Fibroblast of lung (primary cell): ENCODE measurements at regions not wholly inside any gene's neighbourhood (a gene's known extent, or its start where the extent isn't known, plus 50 kb on each side); places are given as distances from the start of the nearest gene placed in this dataset.
A peak's percentile ranks its signal among the peaks of the same experiment; 100 is the strongest.

Source experiments
- DNase-seq, 2 donors: peaks; one replicate each; pipeline versions ENCODE4 v3.0.0 to v3.0.0-alpha.2; 2010; ENCODE audit warnings: low read depth in 2 of 2
- H2AFZ ChIP-seq: 2 replicates; pipeline ENCODE4 v1.5.1; 2012; ENCODE audit warnings: low read length, control low read depth, inconsistent platforms
- H3K27ac ChIP-seq: 2 replicates; pipeline ENCODE4 v1.5.1; 2011; ENCODE audit warnings: low read length, control low read depth; ENCODE audit not compliant: insufficient read depth
- H3K27me3 ChIP-seq: 2 replicates; pipeline ENCODE4 v1.5.1; 2011; ENCODE audit warnings: mild to moderate bottlenecking, low read length; ENCODE audit not compliant: control insufficient read depth, insufficient read depth
- H3K36me3 ChIP-seq: 2 replicates; pipeline ENCODE4 v1.5.1; 2011; ENCODE audit warnings: low read length; ENCODE audit not compliant: control insufficient read depth, insufficient read depth
- H3K4me1 ChIP-seq: 2 replicates; pipeline ENCODE4 v1.5.1; 2011; ENCODE audit warnings: low read length; ENCODE audit not compliant: control insufficient read depth, insufficient read depth; ENCODE audit errors: extremely low read depth
- H3K4me2 ChIP-seq: 2 replicates; pipeline ENCODE4 v1.5.1; 2011; ENCODE audit warnings: low read length, control low read depth; ENCODE audit not compliant: insufficient read depth; ENCODE audit errors: extremely low read depth
- H3K4me3 ChIP-seq, 4 experiments: fragments of 200-600 bp in 1 of 4; sonication (generic) in 1 of 4; replicated peaks in 1 of 4; 2 replicates each; pipeline ENCODE4 v1.5.1; 2011 to 2016; ENCODE audit warnings: low read length in 4 of 4, low read depth in 3 of 4, mild to moderate bottlenecking in 3 of 4, control low read depth in 2 of 4, inconsistent platforms in 1 of 4, mixed read lengths in 1 of 4; ENCODE audit not compliant: insufficient read depth in 1 of 4; ENCODE audit errors: control extremely low read depth in 1 of 4
- H3K79me2 ChIP-seq: 2 replicates; pipeline ENCODE4 v1.5.1; 2012; ENCODE audit warnings: mild to moderate bottlenecking, low read length, inconsistent platforms; ENCODE audit not compliant: control insufficient read depth, insufficient read depth
- H3K9ac ChIP-seq: 2 replicates; pipeline ENCODE4 v1.5.1; 2011; ENCODE audit warnings: mild to moderate bottlenecking, low read length, control low read depth; ENCODE audit not compliant: insufficient read depth
- H3K9me3 ChIP-seq: 2 replicates; pipeline ENCODE4 v1.5.1; 2012; ENCODE audit warnings: low read depth, low read length; ENCODE audit not compliant: control insufficient read depth, insufficient read depth
- H4K20me1 ChIP-seq: 2 replicates; pipeline ENCODE4 v1.5.1; 2011; ENCODE audit warnings: low read length; ENCODE audit not compliant: control insufficient read depth, insufficient read depth; ENCODE audit errors: extremely low read depth
- CTCF ChIP-seq, 2 donors: IDR thresholded peaks in 1 of 2; conservative IDR thresholded peaks in 1 of 2; 1 replicate in 1 of 2; 2 replicates in 1 of 2; pipeline ENCODE4 v1.5.1; 2011 to 2012; ENCODE audit warnings: low read length in 2 of 2, control low read depth in 1 of 2, inconsistent platforms in 1 of 2, low read depth in 1 of 2, mild to moderate bottlenecking in 1 of 2
- EZH2 ChIP-seq: IDR thresholded peaks from 2 replicates; pipeline ENCODE4 v1.5.1; 2012; ENCODE audit warnings: low read length, control low read depth, mild to moderate bottlenecking; ENCODE audit errors: missing control alignments

GRCh38 chr4:84239278-84239845 is 259.7 kb downstream of the NKX6-1 start:
- no peak for TF ChIP-seq CTCF (conservative IDR thresholded peaks at IDR 0.05 in 1 of 2, IDR thresholded peaks at IDR 0.05 in 1 of 2; ENCODE audit: low read depth in 1 of 2, low read length in 2 of 2)
- no peak for TF ChIP-seq EZH2
- Histone ChIP-seq H3K27ac (no peak overlapping the region), H3K9ac (no peak overlapping the region), H3K36me3 (no peaks in the 10 kb centered on the region), H3K4me3 (no peak overlapping the region), H3K4me2 (no peak overlapping the region), H2AFZ (no peak overlapping the region), H3K79me2 (no peaks in the 10 kb centered on the region), H3K27me3 (no peaks in the 10 kb centered on the region), H3K9me3 (no peaks in the 10 kb centered on the region), H3K4me1 (no peaks in the 10 kb centered on the region), H4K20me1 (no peaks in the 10 kb centered on the region)
- no peak for DNase-seq

GRCh38 chr4:84238247-84239090 is 260.6 kb downstream of the NKX6-1 start:
- H3K27me3 ChIP-seq: no peaks in the 10 kb centered on the region
- TF ChIP-seq EZH2: no peak
- TF ChIP-seq CTCF (conservative IDR thresholded peaks at IDR 0.05 in 1 of 2, IDR thresholded peaks at IDR 0.05 in 1 of 2; ENCODE audit: low read depth in 1 of 2, low read length in 2 of 2): peak in 1 of 2 donors; percentile 30
- no peak overlapping the region for H3K4me3 ChIP-seq
- H3K27ac ChIP-seq: no peak overlapping the region
- no peaks in the 10 kb centered on the region for H4K20me1 ChIP-seq
- H3K79me2 ChIP-seq: no peaks in the 10 kb centered on the region
- H3K4me1 ChIP-seq: no peaks in the 10 kb centered on the region
- H2AFZ ChIP-seq: no peak overlapping the region
- no peaks in the 10 kb centered on the region for H3K9me3 ChIP-seq
- DNase-seq: peak; percentile 66 to 70
- no peak overlapping the region for H3K4me2 ChIP-seq
- H3K9ac ChIP-seq: no peak overlapping the region
- no peaks in the 10 kb centered on the region for H3K36me3 ChIP-seq

GRCh38 chr4:84237008-84237407 is 262.1 kb downstream of the NKX6-1 start:
- H4K20me1 ChIP-seq: no peaks in the 10 kb centered on the region
- H3K4me1 ChIP-seq: no peaks in the 10 kb centered on the region
- no peak for TF ChIP-seq CTCF (conservative IDR thresholded peaks at IDR 0.05 in 1 of 2, IDR thresholded peaks at IDR 0.05 in 1 of 2; ENCODE audit: low read depth in 1 of 2, low read length in 2 of 2)
- no peaks in the 10 kb centered on the region for H3K27me3 ChIP-seq
- H3K9ac ChIP-seq: no peak overlapping the region
- H3K9me3 ChIP-seq: no peaks in the 10 kb centered on the region
- no peak overlapping the region for H3K4me3 ChIP-seq
- no peak overlapping the region for H2AFZ ChIP-seq
- peak; percentile 11 to 33 for DNase-seq
- no peak overlapping the region for H3K27ac ChIP-seq
- H3K36me3 ChIP-seq: no peaks in the 10 kb centered on the region
- H3K4me2 ChIP-seq: no peak overlapping the region
- H3K79me2 ChIP-seq: no peaks in the 10 kb centered on the region
